ENCODE measurements at regions not wholly inside any gene's neighbourhood (a gene's known extent, or its start where the extent isn't known, plus 50 kb on each side); places are given as distances from the start of the nearest gene placed in this dataset.
"Not testable (repeated sequence)": the region's sequence is repeated elsewhere in the genome, so short reads cannot be mapped to it uniquely, and the experiment has no call there.

DNA sequence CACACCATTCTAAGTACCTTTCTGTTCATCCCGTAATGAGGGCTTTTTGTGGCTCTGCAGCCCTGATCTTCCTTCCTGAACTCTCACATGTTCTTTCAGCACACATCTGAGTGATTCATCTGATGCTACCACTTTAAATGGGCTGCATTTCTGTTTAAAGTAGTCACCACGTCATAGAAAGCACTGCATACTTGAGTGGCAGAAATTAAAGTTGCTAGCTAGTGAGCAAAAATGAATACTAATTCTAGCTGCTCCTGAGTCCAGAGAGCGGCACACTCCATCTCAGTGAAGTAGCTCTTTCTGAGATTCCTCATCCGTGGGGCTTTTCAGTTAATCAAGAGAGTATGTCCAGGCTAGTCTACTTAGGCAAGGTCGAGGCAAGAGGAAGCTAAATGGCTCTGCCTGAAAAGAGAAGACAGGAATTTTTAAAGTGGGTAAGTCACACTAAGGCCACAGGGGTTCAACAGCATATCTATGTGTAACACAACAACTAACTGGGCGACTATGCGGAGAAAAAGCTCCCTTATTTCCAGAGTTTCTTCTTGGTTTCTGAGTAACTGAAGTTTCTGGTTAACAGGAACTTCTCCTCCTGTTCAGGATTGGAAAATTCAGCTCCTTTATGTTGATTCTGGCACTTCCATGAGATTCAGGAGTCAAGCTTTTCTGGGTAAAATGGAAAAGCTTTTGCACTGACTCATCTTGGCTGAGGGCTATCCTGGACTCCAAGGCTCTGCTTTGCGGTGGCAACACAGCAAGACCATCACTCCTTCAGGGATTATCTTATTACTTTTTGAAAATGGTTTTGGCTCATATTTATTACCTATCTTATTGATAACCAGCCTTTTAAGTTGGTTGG lies 109.5 kb downstream of the TAF11L14 start:
- in situ Hi-C loops (cut with HindIII; ENCODE audit: low pct_unique_long_range_greater_than_20kb, low sequenced_read_pairs) = no loop called here
- DNase-seq (ENCODE audit: low read depth) = no peak

DNA sequence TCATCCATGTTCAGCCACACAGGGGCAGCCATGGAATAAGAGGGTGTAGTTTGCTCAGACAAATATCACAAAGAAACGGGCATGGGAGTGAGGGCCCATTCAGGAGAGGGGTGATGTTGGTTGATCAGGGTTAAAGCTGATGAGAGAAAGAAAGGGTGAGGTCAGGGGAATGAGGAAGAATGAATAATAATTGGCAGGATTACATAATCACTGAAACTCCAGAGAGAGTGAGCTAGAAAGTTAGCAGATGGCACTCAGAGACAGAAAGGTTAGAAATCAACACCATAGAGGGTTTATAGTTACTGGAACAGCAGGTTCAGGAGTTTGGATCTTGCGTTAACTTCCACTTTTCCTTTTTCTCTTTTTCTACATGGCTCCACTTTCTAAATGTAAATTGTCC lies 113.9 kb downstream of the TAF11L14 start:
- in situ Hi-C loops (cut with HindIII; ENCODE audit: low pct_unique_long_range_greater_than_20kb, low sequenced_read_pairs) = no loop called here
- DNase-seq (ENCODE audit: low read depth) = no peak

DNA sequence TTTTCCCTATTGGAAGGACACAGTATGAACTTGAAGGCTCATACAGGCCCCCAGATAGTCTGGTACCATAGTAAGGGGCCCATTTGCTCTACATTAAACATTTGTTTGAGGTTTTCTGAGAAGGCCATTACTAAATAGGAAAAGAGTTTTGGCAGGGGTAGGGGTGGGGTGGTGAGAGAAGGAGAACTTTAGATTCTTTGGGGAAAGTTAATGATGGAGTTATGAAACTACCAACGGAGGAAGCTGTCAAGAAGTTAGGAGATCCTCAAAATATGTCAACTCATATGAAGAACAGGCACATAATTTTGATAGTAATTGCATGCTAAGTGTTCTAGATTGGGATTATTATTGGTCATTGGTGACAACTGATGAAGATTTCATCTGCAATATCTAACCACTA lies 114.7 kb downstream of the TAF11L14 start:
- DNase-seq (ENCODE audit: low read depth) = no peak
- in situ Hi-C loops (cut with HindIII; ENCODE audit: low pct_unique_long_range_greater_than_20kb, low sequenced_read_pairs) = no loop called here

DNA sequence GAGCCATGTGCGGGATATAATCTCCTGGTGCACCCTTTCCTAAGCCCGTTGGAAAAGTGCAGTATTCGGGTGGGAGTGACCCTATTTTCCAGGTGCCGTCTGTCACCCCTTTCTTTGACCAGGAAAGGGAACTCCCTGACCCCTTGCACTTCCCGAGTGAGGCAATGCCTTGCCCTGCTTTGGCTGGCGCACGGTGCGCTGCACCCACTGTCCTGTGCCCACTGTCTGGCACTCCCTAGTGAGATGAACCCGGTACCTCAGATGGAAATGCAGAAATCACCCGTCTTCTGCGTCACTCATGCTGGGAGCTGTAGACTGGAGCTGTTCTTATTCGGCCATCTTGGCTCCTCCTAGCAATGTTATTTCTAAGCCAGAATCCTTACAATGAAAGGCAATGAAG lies 121.1 kb downstream of the TAF11L14 start:
- in situ Hi-C loops (cut with HindIII; ENCODE audit: low pct_unique_long_range_greater_than_20kb, low sequenced_read_pairs); DNase-seq (ENCODE audit: low read depth): not testable (repeated sequence)

DNA sequence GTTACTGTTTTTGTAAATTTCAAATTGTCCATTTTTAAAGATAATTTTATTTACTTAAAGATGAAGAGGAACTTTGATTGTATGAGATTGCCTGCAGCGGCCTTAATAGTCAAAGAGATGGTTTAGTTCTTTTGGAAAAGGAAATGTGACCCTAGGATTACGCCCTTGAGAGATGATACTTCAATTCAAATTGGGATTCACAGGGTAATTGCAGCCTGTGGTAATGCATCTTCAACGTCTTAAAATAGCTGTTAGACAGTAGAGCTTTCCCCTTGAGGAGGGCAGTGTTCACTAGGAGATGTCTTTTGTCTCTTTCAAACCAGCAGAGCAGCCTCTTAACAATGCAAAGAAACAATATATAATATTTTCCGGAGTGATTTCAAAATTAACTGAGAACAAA lies 127.1 kb downstream of the TAF11L14 start:
- no peak for DNase-seq (ENCODE audit: low read depth)
- in situ Hi-C loops (cut with HindIII; ENCODE audit: low pct_unique_long_range_greater_than_20kb, low sequenced_read_pairs) = no loop called here

DNA sequence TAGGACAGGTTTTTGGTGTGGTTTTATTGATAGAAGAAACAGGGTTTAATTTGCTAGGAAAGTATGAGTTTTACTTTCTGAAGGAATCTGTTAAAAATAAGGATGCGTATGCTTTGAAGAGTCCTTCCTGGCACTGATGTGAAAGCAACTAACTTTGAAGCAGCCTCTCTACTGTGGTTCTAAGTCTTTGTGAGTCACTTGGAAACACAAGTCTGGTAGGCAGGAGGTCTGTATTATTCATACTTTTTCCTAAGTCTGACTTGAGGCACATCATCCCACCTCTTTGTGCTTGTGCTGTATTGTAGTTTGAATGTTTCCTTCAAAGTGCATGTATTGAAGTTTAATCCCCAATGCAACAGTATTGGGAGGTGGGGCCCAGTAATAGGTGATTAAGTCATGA lies 129.0 kb downstream of the TAF11L14 start:
- in situ Hi-C loops (cut with HindIII; ENCODE audit: low pct_unique_long_range_greater_than_20kb, low sequenced_read_pairs) = no loop called here
- no peak for DNase-seq (ENCODE audit: low read depth)

DNA sequence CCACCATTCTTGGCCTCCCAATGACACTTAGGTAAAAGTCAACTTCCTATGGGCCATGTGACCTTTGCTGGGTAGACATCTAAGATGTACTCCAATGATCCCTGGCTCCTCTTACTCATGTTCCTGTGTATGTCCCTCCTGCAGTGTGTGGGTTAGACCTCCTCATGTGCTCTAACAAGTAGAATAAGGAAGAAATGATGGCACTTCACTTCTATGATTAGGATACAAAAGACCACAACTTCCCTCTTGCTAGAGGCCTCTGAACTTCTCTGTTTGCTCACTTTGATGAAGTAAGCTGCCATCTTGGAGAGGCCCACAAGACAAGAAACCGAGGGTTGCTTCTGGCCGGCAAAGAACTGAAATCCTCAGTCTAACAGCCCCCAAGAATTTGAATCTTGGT lies 131.8 kb downstream of the TAF11L14 start:
- DNase-seq (ENCODE audit: low read depth) = no peak
- in situ Hi-C loops (cut with HindIII; ENCODE audit: low pct_unique_long_range_greater_than_20kb, low sequenced_read_pairs) = no loop called here

DNA sequence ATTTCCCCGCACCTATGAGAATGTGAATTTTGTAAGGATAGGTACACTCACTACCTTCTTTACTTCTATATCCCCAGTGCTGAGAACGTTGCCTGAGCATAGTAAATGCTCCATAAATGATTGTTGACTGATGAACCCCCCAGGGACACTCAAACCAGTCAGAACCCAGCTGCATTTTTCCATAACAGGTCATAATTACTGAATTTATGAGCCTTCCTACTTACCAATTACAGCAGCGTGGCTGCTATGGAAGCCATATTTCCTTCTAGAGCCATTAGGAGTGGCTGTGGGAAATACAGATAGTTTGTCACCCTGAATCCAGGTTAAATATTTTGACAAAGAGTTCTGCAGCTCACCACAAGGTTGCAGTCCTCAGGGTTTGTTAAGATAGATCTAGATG lies 135.0 kb downstream of the TAF11L14 start:
- in situ Hi-C loops (cut with HindIII; ENCODE audit: low pct_unique_long_range_greater_than_20kb, low sequenced_read_pairs) = no loop called here
- no peak for DNase-seq (ENCODE audit: low read depth)

DNA sequence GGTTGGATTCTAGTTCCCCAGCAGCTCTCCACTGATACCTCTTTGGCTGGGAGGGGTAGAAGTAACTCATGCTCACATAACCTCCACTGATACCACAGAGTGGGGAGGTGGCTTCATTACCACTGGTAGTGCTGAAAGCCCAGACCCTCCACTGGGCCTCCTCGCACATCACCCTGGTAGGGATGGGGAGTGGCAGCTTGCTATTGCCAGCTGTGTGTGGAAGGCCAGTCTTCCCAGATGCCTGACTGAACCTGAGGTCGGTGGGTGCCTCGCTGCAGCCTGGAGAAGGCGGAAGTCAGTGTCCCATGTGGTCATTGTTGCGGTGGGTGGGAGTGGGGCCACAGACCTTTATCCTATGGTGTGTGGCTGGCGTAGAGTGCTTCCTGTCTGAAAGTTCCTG lies 138.0 kb downstream of the TAF11L14 start:
- in situ Hi-C loops (cut with HindIII; ENCODE audit: low pct_unique_long_range_greater_than_20kb, low sequenced_read_pairs) = no loop called here
- no peak for DNase-seq (ENCODE audit: low read depth)

DNA sequence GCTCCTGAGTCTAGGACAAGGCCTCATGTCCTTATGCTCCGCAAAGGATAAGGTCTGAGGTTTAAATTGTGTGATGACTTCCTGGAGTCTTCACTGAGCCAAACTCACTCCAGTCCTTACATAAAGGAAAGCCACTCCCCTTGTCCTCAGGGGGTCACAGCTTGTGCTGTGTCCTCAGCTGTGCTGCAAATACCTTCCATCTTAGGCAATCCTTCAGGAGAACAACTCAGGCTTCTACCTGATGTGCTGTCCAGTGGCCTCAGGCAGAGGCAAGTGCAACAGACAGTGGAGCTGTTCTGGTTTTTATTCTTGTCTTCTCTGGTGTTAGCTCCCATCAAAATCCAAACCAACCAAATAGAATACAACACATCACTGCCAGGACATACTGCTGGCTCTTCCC lies 151.5 kb downstream of the TAF11L14 start:
- no peak for DNase-seq (ENCODE audit: low read depth)
- in situ Hi-C loops (cut with HindIII; ENCODE audit: low pct_unique_long_range_greater_than_20kb, low sequenced_read_pairs) = no loop called here

DNA sequence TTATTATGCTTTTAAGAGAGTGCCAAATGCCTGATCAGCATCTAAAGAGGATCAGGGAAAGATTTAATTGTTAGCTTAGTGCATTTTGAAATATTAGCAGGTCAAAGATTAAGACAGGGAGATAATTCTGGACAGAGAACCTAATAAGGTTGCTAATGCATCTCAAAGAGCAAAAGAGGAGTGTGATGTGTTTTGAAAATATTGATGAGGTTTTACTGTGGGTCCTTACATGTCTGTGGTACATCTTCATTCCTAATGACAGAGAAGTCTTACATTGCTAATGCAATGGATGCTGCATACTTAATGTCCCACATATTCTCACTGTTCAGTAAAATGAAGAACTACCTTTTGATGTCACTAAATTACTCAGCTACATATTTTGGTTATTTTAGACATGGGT lies 154.1 kb downstream of the TAF11L14 start:
- in situ Hi-C loops (cut with HindIII; ENCODE audit: low pct_unique_long_range_greater_than_20kb, low sequenced_read_pairs) = no loop called here
- no peak for DNase-seq (ENCODE audit: low read depth)

DNA sequence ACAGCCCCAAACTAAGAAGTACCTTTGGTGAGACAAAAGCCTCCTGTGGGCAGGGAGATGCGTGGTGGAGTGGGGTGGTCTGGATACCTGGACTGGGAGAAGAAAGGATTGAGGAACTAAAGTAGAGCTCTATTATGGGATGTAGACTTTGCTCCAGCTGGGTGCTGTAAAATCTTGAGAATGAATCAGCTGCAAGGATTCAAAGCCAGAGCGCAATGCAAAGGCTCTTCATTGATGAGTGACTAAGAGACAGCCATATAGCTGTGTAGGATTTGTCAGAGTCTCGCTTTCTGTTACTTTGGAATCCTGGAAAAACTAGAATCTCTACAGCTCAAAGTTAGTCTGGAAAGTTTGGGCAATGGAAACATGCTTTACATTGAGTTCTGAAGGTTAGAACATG lies 159.9 kb downstream of the TAF11L14 start:
- in situ Hi-C loops (cut with HindIII; ENCODE audit: low pct_unique_long_range_greater_than_20kb, low sequenced_read_pairs) = no loop called here
- DNase-seq (ENCODE audit: low read depth) = no peak

DNA sequence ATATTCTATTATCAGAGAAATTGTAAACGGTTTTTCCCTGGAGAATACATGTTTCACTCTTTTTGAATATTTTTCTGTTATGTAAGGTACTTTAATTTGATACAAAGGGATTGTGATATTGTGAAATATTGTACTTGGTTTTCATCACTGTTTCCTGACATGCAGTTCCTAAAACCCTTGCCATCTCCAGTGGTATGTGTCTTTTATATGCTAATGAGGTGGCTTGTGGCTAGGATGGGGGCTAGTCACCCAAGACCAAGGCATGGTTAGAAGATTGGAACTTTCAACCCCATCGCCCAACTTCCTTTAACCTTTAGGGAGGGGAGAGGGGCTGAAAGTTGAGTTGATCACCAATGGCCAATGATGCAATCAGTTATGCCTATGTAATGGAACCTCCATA lies 160.6 kb downstream of the TAF11L14 start:
- in situ Hi-C loops (cut with HindIII; ENCODE audit: low pct_unique_long_range_greater_than_20kb, low sequenced_read_pairs) = no loop called here
- DNase-seq (ENCODE audit: low read depth) = no peak

DNA sequence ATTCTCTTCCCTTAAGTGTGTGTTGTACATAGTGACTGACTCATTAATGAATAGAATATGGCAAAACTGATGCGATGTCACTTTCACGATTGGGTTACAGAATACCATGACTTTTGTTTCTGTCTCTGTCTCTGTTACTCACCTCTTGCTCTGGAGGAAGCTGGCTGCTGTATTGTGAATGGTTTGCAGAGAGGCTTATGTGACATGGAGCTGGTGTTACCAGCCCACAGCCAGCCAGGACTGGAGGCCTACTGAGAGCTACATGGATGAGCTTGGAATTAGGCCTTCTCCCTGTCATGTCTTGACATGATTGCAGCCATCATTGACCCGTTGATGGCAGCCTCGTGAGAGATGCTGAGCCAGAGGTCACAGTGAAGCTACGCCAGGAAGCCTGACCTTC lies 161.9 kb downstream of the TAF11L14 start:
- no peak for DNase-seq (ENCODE audit: low read depth)
- in situ Hi-C loops (cut with HindIII; ENCODE audit: low pct_unique_long_range_greater_than_20kb, low sequenced_read_pairs) = no loop called here

DNA sequence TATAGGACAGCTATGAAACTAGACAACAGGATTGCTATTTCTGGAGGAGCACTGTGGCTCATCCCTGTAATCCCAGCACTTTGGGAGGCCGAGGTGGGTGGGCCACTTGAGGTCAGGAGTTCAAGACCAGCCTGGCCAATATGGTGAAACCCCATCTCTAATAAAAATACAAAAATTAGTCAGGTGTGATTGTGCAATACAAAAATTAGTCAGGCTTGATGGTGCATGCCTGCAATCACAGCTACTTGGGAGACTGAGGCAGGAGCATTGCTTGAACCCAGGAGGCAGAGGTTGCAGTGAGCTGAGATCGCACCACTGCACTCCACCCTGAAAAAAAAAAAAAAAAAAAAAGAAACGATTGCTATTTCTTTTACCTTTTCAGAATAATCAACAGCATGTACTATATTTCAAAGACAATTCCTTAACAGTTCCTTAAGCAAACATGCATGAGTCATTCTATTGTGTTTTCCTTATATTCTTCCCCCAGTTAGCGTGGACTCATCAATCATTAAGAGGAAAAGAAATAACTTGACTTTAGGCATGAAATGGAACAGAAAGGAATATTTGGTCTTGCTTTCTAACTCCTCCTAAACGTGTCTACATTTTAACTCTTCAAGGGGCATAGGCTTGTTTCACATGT lies 162.6 kb downstream of the TAF11L14 start:
- DNase-seq (ENCODE audit: low read depth) = peak; percentile 75

DNA sequence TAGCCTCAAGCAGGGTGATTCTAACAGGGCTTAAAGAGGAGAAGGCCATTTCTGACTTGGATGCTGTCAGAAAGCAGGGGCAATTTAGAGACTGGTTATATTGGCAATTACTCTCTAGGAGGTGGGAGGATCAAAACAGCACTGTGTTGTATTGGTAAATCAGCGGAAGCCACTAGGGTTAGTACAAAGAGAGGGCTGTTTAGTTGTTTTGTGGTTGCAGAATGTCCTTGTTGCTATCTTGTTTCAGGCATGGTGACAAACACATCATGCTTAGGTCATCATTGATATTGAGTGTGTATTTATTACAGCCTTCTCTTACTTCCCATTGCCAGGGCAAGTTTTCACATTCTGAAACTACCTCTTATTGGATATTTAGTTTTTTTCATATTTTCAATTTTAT lies 165.3 kb downstream of the TAF11L14 start:
- DNase-seq (ENCODE audit: low read depth) = no peak
- in situ Hi-C loops (cut with HindIII; ENCODE audit: low pct_unique_long_range_greater_than_20kb, low sequenced_read_pairs) = no loop called here

More for the DNA sequence above, 162.6 kb downstream of the TAF11L14 start:
- in situ Hi-C loops (cut with HindIII; ENCODE audit: low pct_unique_long_range_greater_than_20kb, low sequenced_read_pairs) = no loop called here

DNA sequence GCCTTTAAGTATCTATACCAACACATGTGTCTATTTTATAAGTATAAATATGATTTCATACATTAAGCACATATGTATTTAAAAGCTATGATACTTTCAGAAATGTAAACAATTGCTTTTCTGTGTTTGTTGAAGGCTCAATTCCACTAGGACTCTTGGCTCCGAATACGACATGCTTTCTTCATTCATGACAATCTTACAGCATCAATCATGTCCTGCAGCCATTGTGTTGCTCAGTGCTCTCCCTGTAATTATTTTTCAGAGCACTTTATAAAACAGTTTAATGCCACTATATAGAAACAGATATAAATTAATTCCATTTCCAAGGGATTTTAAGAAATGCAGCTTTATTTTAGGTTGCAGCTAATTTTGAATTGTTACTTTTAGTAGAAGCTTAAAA lies 167.3 kb downstream of the TAF11L14 start:
- in situ Hi-C loops (cut with HindIII; ENCODE audit: low pct_unique_long_range_greater_than_20kb, low sequenced_read_pairs) = no loop called here
- DNase-seq (ENCODE audit: low read depth) = no peak

DNA sequence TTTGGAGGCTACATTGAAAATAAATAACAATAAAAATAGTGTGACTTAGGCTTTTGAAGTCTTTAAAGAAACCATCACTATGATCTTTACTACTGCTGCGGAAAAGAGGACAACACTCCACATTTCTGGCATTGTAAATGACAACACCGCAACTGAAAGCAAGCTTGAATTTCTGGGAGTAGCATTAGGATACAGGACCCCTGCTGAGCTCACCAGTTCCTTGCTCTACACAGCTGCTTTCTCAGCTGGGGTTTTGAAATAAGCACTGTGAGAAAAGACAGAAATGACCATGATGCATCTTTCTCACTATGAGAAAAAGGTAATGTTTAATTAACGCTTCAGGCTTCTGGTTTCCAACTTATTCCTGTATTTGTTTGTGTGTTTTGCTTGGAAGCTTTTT lies 168.0 kb downstream of the TAF11L14 start:
- no peak for DNase-seq (ENCODE audit: low read depth)
- in situ Hi-C loops (cut with HindIII; ENCODE audit: low pct_unique_long_range_greater_than_20kb, low sequenced_read_pairs) = no loop called here

DNA sequence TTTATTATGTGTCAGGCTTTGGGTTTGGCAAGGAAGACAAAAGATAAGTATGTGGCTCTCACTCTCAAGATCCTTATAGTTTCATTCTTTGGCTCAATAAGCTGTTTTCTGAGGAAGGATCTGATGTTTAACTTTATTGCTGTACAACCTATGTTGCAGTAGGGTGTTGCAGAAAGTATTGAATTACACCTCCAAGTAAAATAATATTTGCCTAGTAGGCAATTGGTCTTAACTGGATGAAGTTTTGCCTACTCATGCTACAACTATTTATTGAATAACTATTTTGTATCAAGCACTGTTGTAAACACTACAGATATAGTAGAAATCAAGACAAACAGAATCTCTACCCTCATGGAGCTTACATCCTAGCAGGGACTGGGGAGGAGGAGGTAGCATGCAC lies 169.7 kb downstream of the TAF11L14 start:
- in situ Hi-C loops (cut with HindIII; ENCODE audit: low pct_unique_long_range_greater_than_20kb, low sequenced_read_pairs) = no loop called here
- DNase-seq (ENCODE audit: low read depth) = no peak

DNA sequence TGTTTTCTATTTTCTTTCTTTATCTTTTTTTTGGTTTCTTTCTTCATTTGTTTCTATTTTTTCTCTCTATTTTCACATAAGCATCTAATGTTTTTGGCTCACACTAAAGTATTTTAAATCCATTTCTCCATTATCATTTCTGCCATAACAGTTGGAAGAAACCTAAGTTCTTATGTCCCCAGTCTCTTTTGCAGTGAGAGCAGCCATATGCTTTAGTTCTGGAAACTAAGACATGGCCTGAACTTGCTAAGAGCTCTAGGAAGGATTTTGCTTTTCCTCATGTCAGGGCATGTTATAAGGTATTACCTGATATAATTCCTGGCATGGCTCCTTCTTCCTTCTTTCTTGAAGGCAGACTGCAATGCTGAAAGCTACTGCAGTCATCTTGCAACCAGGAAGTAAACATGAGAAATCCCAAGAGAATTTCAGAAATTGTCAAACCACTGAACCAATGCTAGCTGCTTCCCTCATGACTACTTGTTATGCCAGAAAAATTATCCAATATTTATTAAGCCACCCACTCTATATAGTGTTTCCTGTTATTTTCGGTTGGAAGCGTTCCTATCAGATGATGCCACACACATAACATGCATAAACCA lies 171.1 kb downstream of the TAF11L14 start:
- DNase-seq (ENCODE audit: low read depth) = peak; percentile 34

More for the DNA sequence above, 171.1 kb downstream of the TAF11L14 start:
- in situ Hi-C loops (cut with HindIII; ENCODE audit: low pct_unique_long_range_greater_than_20kb, low sequenced_read_pairs) = no loop called here

Data from Caki2 (cell line).